GM12864 (cell line): ENCODE measurements at regions not wholly inside any gene's neighbourhood (a gene's known extent, or its start where the extent isn't known, plus 50 kb on each side); places are given as distances from the start of the nearest gene placed in this dataset.

Source experiments
- DNase-seq: peaks from one replicate; pipeline ENCODE4 v3.0.0-alpha.2; 2011; ENCODE audit warnings: low read depth
- H3K4me3 ChIP-seq: 2 replicates; pipeline ENCODE4 v1.5.1; 2011; ENCODE audit warnings: mild to moderate bottlenecking, low read depth, low read length, control low read depth
- CTCF ChIP-seq: IDR thresholded peaks from 2 replicates; pipeline ENCODE4 v1.5.1; 2011; ENCODE audit warnings: low read depth, mild to moderate bottlenecking, moderate library complexity, low read length, control low read depth, inconsistent platforms; ENCODE audit errors: missing control alignments

- no peak for TF ChIP-seq CTCF
- no peak overlapping the region for H3K4me3 ChIP-seq
- no peak for DNase-seq
These were observed 1560.4 kb downstream of the AMY1C start for GRCh38 chr1:105310063-105310462.

DNA sequence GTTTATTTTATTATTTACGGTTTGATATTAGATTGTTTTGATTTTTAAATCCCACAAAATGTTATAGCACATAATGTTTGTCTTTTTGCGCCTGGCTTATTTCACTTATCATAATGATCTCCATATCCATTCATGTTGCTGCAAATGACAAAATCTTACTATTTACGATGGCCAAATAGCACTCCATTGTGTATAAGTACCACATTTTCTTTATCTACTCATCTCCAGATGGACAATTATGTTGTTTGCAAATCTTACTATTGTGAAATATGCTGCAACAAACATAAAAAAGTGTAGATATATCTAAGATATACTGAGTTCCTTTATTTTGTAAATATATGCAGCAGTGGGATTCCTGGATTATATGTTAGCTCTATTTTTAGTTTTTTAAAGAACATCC is 1568.3 kb downstream of the AMY1C start:
- no peak for TF ChIP-seq CTCF
- no peak overlapping the region for H3K4me3 ChIP-seq
- DNase-seq, result no peak

GRCh38 chr1:105326886-105327285 is 1577.2 kb downstream of the AMY1C start:
- no peak for TF ChIP-seq CTCF
- H3K4me3 ChIP-seq, result no peak overlapping the region
- DNase-seq, result no peak

DNA sequence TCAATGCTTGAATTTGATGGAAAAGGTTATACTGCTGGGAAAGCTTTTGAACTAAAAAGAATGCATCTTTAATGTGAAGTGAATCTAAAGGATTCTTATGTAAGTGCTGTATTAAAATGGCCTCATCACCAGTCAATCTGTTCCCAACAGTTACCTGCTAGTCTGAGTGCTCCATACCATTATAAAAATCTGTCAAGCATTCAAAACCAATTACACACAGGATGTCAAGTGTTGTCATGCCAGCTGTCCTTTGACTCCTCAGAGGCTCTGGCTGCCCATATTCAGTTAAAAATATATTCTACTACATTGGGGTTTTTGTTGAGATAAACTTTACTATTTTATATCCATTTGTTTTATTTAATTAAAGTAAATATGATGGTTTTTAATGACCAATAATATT is 1587.7 kb downstream of the AMY1C start:
- no peak overlapping the region for H3K4me3 ChIP-seq
- DNase-seq, result no peak
- no peak for TF ChIP-seq CTCF

GRCh38 chr1:105343317-105343716 is 1593.6 kb downstream of the AMY1C start:
- DNase-seq, result no peak
- no peak for TF ChIP-seq CTCF
- no peak overlapping the region for H3K4me3 ChIP-seq

DNA sequence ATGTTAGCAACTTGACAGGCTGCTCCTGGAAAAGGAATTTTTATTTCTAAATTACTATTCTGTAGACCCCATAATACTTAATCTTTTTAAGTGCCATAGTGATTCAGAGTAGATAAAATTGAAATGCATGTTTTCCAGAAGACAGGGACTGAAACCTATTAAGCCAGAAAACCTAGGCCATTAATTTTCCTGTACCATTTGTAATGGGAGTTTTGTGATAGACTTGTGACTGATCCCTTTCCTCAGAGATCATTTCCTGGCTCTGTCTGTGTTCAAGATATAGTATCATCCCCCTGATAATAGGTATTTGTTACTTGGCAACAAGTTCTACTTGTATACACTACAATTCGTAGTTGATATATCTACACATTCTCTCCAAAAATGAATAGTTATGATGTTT is 1609.8 kb downstream of the AMY1C start:
- no peak for TF ChIP-seq CTCF
- no peak for DNase-seq

GRCh38 chr1:105362438-105362837 is 1612.7 kb downstream of the AMY1C start:
- DNase-seq, result no peak
- no peak for TF ChIP-seq CTCF

More for the DNA sequence above, 1609.8 kb downstream of the AMY1C start:
- H3K4me3 ChIP-seq, result no peak overlapping the region

More at GRCh38 chr1:105362438-105362837, 1612.7 kb downstream of the AMY1C start:
- no peak overlapping the region for H3K4me3 ChIP-seq
